HepG2 (cell line): ENCODE measurements at regions not wholly inside any gene's neighbourhood (a gene's known extent, or its start where the extent isn't known, plus 50 kb on each side); places are given as distances from the start of the nearest gene placed in this dataset.

Source experiments
- ATAC-seq: fragments of 200-7000 bp; cut with Tn5 transposase; 3 replicates; pipeline ENCODE4 v1.9.1; 2020; ENCODE audit warnings: mild to moderate bottlenecking, moderate library complexity
- BruUV-seq: library from RNA; stranded (reverse); fragments of 400-500 nt; replicated peaks from 2 replicates; lab custom pipeline; 2021; lab: Mats Ljungman, UMichigan
- CTCF ChIA-PET: fragments of 300-600 bp; formaldehyde crosslinking; extraction: SDS; loops from one replicate; lab custom pipeline; 2021; ENCODE audit warnings: low total read pairs, inconsistent platforms, low intra/inter-chr PET ratio; lab: Yijun Ruan, JAX
- POLR2A ChIA-PET: fragments of 350-600 bp; sonication (Branson Sonifier 250); formaldehyde crosslinking; loops from one replicate; lab custom pipeline; 2020; ENCODE audit warnings: antibody characterized with exemption, inconsistent platforms; lab: Yijun Ruan, JAX
- DNase-seq: peaks from one replicate; pipeline ENCODE4 v3.0.0-alpha.2; 2015; ENCODE audit warnings: low spot score
- FAIRE-seq: peaks from 3 replicates; lab custom pipeline; 2011; peaks lifted over from hg19 to GRCh38; lab: Jason Lieb, UNC
- H2AFZ ChIP-seq: one replicate; pipeline ENCODE4 v1.6.1; 2011; ENCODE audit warnings: low read length, inconsistent platforms
- H3K27ac ChIP-seq: fragments of 300-600 bp; 3 replicates; pipeline ENCODE4 v1.8.0; 2011; ENCODE audit warnings: mixed run types, mild to moderate bottlenecking, mixed read lengths, low read length, inconsistent platforms; ENCODE audit not compliant: insufficient read depth; ENCODE audit errors: extremely low read length
- H3K27me3 ChIP-seq, 2 experiments: fragments of 200-600 bp in 1 of 2; 2 replicates in 1 of 2; 3 replicates in 1 of 2; pipeline versions ENCODE4 v1.6.0 to v1.8.0; 2011; ENCODE audit warnings: low read length in 2 of 2, mild to moderate bottlenecking in 2 of 2, moderate library complexity in 2 of 2, inconsistent platforms in 1 of 2; ENCODE audit not compliant: insufficient read depth in 2 of 2, control insufficient read depth in 1 of 2
- H3K36me3 ChIP-seq, 2 experiments: fragments of 200-600 bp in 1 of 2; replicated peaks in 1 of 2; 2 replicates in 1 of 2; 3 replicates in 1 of 2; pipeline versions ENCODE4 v1.5.1 to v1.8.0; 2011; ENCODE audit warnings: low read length in 2 of 2, inconsistent platforms in 1 of 2; ENCODE audit not compliant: insufficient read depth in 2 of 2, control insufficient read depth in 1 of 2
- H3K4me1 ChIP-seq: 2 replicates; pipeline ENCODE4 v1.5.1; 2012; ENCODE audit warnings: low read length, inconsistent platforms; ENCODE audit not compliant: insufficient read depth
- H3K4me2 ChIP-seq: 2 replicates; pipeline ENCODE4 v1.6.0; 2011; ENCODE audit warnings: low read depth, low read length, inconsistent platforms
- H3K4me3 ChIP-seq, 3 experiments: fragments of 200-600 bp in 1 of 3; sonication (generic), shearing (Covaris generic) in 1 of 3; replicated peaks in 1 of 3; 2 replicates each; pipeline ENCODE4 v1.5.1; 2011 to 2016; ENCODE audit warnings: low read length in 3 of 3, inconsistent platforms in 2 of 3, low read depth in 2 of 3, mild to moderate bottlenecking in 2 of 3, control low read depth in 1 of 3, mixed read lengths in 1 of 3; ENCODE audit not compliant: insufficient read depth in 1 of 3
- H3K79me2 ChIP-seq: one replicate; pipeline ENCODE4 v1.6.1; 2011; ENCODE audit warnings: low read length, inconsistent platforms; ENCODE audit not compliant: insufficient read depth
- H3K9ac ChIP-seq: 2 replicates; pipeline ENCODE4 v1.6.0; 2011; ENCODE audit warnings: mild to moderate bottlenecking, low read depth, low read length, inconsistent platforms; ENCODE audit not compliant: insufficient read depth
- H3K9me3 ChIP-seq: 2 replicates; pipeline ENCODE4 v1.5.1; 2012; ENCODE audit warnings: mild to moderate bottlenecking, low read length
- H4K20me1 ChIP-seq: 2 replicates; pipeline ENCODE4 v1.6.0; 2011; ENCODE audit warnings: inconsistent platforms, mild to moderate bottlenecking, low read length, moderate library complexity; ENCODE audit not compliant: insufficient read depth
- KDM5A ChIP-seq: fragments of 200-600 bp; sonication (generic); IDR thresholded peaks from 2 replicates; pipeline ENCODE4 v1.7.0; 2018; ENCODE audit warnings: antibody characterized with exemption, mild to moderate bottlenecking, low read length, borderline replicate concordance
- POLR2A ChIP-seq, 2 experiments: IDR thresholded peaks; 2 replicates each; pipeline ENCODE4 v1.6.1; 2011; ENCODE audit warnings: low read depth in 2 of 2, low read length in 2 of 2, mild to moderate bottlenecking in 1 of 2, moderate library complexity in 1 of 2; ENCODE audit not compliant: insufficient read depth in 1 of 2
- ZMYM2 ChIP-seq: sonication (generic); formaldehyde crosslinking; IDR thresholded peaks from 2 replicates; pipeline ENCODE4 v1.8.0; 2022; ENCODE audit warnings: mild to moderate bottlenecking, missing genetic modification reagents
- WGBS: methylation state at CpG from one replicate; pipeline ENCODE4 v1.1.6; 2017; ENCODE audit warnings: low lambda C conversion rate; 5-methylcytosine and 5-hydroxymethylcytosine counted together
- in situ Hi-C: cut with HindIII; loops from 2 replicates; pipeline ENCODE4 v1.10.0; 2017; ENCODE audit warnings: low pct_unique_long_range_greater_than_20kb; ENCODE audit not compliant: extremely low pct_ligation_motif_present
- intact Hi-C: fragments of 100-400 bp; cut with micrococcal nuclease; formaldehyde crosslinking; loops from one replicate; pipeline ENCODE4 v1.10.0; 2022; ENCODE audit not compliant: unreplicated experiment
- TF ChIP-seq, protein P1 (sequence below): sonication (generic); formaldehyde crosslinking; IDR thresholded peaks from 2 replicates; pipeline ENCODE4 v1.8.1; 2023; ENCODE audit warnings: missing genetic modification reagents, mild to moderate bottlenecking, borderline replicate concordance
- TF ChIP-seq, protein P2 (sequence below): sonication (generic); formaldehyde crosslinking; IDR thresholded peaks from 2 replicates; pipeline ENCODE4 v1.5.0; 2020; ENCODE audit warnings: mild to moderate bottlenecking, missing genetic modification reagents
- TF ChIP-seq, protein P3 (sequence below): sonication (generic); formaldehyde crosslinking; IDR thresholded peaks from 2 replicates; pipeline ENCODE4 v1.9.0; 2021; ENCODE audit warnings: mild to moderate bottlenecking, missing genetic modification reagents

DNA sequence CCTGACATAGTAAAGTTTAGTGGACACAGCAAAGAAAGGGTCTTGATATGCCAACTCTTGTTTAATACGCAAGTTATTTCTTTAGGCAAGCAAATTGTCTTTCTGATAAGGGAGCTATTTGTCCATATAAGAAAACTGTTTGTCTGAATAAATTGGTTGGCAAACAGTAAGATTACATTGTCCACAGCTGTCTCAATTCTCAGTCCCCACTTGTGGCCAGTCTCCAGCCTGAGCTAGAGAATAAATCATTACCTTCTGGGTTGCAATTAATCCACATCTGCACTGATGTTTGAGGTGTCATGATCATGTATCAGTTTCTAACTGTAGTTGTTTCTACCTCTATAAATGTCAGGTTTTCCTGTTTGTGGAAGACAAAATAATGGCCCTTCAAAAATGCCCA is 60.0 kb upstream of the TNR start:
- FAIRE-seq (no peak), DNase-seq (no peak), ATAC-seq (no peak)
- Histone ChIP-seq H3K9me3 (no peaks in the 10 kb centered on the region), H3K4me2 (no peak overlapping the region), H3K27me3 (no peaks in the 10 kb centered on the region), H3K79me2 (no peaks in the 10 kb centered on the region), H3K4me1 (no peaks in the 10 kb centered on the region), H3K9ac (no peak overlapping the region), H3K27ac (no peak overlapping the region), H3K36me3 (no peaks in the 10 kb centered on the region), H2AFZ (no peak overlapping the region), H4K20me1 (no peaks in the 10 kb centered on the region), H3K4me3 (no peak overlapping the region)
- no TSS peak for BruUV-seq
- intact Hi-C loops, result no loop called here
- WGBS, result 6% methylated on average over 1 of the region's 1 CpG
- in situ Hi-C loops, result no loop called here
- no peak for TF ChIP-seq POLR2A (IDR thresholded peaks at IDR 0.05; ENCODE audit: insufficient read depth in 1 of 2, low read depth in 2 of 2, low read length in 2 of 2)
- TF ChIP-seq, protein P1, sequence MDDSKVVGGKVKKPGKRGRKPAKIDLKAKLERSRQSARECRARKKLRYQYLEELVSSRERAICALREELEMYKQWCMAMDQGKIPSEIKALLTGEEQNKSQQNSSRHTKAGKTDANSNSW, result no peak
- TF ChIP-seq ZMYM2 (CRISPR knock-in tag), result no peak
- TF ChIP-seq, protein P2, sequence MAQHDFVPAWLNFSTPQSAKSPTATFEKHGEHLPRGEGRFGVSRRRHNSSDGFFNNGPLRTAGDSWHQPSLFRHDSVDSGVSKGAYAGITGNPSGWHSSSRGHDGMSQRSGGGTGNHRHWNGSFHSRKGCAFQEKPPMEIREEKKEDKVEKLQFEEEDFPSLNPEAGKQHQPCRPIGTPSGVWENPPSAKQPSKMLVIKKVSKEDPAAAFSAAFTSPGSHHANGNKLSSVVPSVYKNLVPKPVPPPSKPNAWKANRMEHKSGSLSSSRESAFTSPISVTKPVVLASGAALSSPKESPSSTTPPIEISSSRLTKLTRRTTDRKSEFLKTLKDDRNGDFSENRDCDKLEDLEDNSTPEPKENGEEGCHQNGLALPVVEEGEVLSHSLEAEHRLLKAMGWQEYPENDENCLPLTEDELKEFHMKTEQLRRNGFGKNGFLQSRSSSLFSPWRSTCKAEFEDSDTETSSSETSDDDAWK (CRISPR knock-in tag), result no peak
- TF ChIP-seq, protein P3, sequence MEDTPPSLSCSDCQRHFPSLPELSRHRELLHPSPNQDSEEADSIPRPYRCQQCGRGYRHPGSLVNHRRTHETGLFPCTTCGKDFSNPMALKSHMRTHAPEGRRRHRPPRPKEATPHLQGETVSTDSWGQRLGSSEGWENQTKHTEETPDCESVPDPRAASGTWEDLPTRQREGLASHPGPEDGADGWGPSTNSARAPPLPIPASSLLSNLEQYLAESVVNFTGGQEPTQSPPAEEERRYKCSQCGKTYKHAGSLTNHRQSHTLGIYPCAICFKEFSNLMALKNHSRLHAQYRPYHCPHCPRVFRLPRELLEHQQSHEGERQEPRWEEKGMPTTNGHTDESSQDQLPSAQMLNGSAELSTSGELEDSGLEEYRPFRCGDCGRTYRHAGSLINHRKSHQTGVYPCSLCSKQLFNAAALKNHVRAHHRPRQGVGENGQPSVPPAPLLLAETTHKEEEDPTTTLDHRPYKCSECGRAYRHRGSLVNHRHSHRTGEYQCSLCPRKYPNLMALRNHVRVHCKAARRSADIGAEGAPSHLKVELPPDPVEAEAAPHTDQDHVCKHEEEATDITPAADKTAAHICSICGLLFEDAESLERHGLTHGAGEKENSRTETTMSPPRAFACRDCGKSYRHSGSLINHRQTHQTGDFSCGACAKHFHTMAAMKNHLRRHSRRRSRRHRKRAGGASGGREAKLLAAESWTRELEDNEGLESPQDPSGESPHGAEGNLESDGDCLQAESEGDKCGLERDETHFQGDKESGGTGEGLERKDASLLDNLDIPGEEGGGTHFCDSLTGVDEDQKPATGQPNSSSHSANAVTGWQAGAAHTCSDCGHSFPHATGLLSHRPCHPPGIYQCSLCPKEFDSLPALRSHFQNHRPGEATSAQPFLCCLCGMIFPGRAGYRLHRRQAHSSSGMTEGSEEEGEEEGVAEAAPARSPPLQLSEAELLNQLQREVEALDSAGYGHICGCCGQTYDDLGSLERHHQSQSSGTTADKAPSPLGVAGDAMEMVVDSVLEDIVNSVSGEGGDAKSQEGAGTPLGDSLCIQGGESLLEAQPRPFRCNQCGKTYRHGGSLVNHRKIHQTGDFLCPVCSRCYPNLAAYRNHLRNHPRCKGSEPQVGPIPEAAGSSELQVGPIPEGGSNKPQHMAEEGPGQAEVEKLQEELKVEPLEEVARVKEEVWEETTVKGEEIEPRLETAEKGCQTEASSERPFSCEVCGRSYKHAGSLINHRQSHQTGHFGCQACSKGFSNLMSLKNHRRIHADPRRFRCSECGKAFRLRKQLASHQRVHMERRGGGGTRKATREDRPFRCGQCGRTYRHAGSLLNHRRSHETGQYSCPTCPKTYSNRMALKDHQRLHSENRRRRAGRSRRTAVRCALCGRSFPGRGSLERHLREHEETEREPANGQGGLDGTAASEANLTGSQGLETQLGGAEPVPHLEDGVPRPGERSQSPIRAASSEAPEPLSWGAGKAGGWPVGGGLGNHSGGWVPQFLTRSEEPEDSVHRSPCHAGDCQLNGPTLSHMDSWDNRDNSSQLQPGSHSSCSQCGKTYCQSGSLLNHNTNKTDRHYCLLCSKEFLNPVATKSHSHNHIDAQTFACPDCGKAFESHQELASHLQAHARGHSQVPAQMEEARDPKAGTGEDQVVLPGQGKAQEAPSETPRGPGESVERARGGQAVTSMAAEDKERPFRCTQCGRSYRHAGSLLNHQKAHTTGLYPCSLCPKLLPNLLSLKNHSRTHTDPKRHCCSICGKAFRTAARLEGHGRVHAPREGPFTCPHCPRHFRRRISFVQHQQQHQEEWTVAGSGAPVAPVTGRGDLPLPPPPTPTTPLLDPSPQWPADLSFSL (CRISPR knock-in tag), result no peak
- TF ChIP-seq KDM5A, result no peak
- TF ChIP-seq, all 625 proteins: peak for 0
- ChIA-PET POLR2A (no interaction called here), CTCF (no interaction called here)
